H9 (cell line): ENCODE measurements at regions not wholly inside any gene's neighbourhood (a gene's known extent, or its start where the extent isn't known, plus 50 kb on each side); places are given as distances from the start of the nearest gene placed in this dataset.

Experiments
- DNase-seq: peaks from one replicate; pipeline ENCODE4 v3.0.0-alpha.2; 2017
- H2AFZ ChIP-seq: one replicate; pipeline ENCODE4 v1.6.1; 2013; ENCODE audit warnings: mild to moderate bottlenecking, low read length, control low read depth, moderate library complexity
- H2AK5ac ChIP-seq: 2 replicates; pipeline ENCODE4 v1.6.1; 2013; ENCODE audit warnings: low read length, control low read depth, mixed read lengths; ENCODE audit not compliant: insufficient read length
- H2BK120ac ChIP-seq: one replicate; pipeline ENCODE4 v1.6.1; 2013; ENCODE audit warnings: low read depth, mild to moderate bottlenecking, low read length, control low read depth, inconsistent platforms; ENCODE audit not compliant: poor library complexity, severe bottlenecking
- H2BK12ac ChIP-seq: 2 replicates; pipeline ENCODE4 v1.6.1; 2013; ENCODE audit warnings: low read length, control low read depth, mixed read lengths, low read depth; ENCODE audit not compliant: insufficient read length
- H2BK15ac ChIP-seq: 2 replicates; pipeline ENCODE4 v1.6.1; 2013; ENCODE audit warnings: low read depth, low read length, control low read depth
- H2BK20ac ChIP-seq: one replicate; pipeline ENCODE4 v1.6.1; 2013; ENCODE audit warnings: low read depth, mild to moderate bottlenecking, low read length, control low read depth, inconsistent platforms; ENCODE audit not compliant: poor library complexity, severe bottlenecking
- H2BK5ac ChIP-seq: 2 replicates; pipeline ENCODE4 v1.6.1; 2013; ENCODE audit warnings: low read length, control low read depth, mixed read lengths; ENCODE audit not compliant: insufficient read length
- H3K14ac ChIP-seq: 2 replicates; pipeline ENCODE4 v1.6.1; 2013; ENCODE audit warnings: low read length, control low read depth; ENCODE audit not compliant: insufficient read depth
- H3K18ac ChIP-seq: 2 replicates; pipeline ENCODE4 v1.6.1; 2013; ENCODE audit warnings: low read depth, mild to moderate bottlenecking, mixed read lengths, low read length, control low read depth; ENCODE audit not compliant: insufficient read length
- H3K23ac ChIP-seq: 2 replicates; pipeline ENCODE4 v1.6.1; 2013; ENCODE audit warnings: low read length, control low read depth, mixed read lengths, low read depth; ENCODE audit not compliant: insufficient read length
- H3K23me2 ChIP-seq: 2 replicates; pipeline ENCODE4 v1.6.1; 2013; ENCODE audit warnings: low read depth, mild to moderate bottlenecking, mixed read lengths, low read length, control low read depth; ENCODE audit not compliant: insufficient read length, poor library complexity, severe bottlenecking
- H3K27ac ChIP-seq: 2 replicates; pipeline ENCODE4 v1.5.1; 2013; ENCODE audit warnings: low read length, control low read depth, mixed read lengths, low read depth; ENCODE audit not compliant: insufficient read length
- H3K27me3 ChIP-seq: 2 replicates; pipeline ENCODE4 v1.6.1; 2013; ENCODE audit warnings: low read length, control low read depth, inconsistent platforms; ENCODE audit not compliant: insufficient read depth
- H3K4ac ChIP-seq: 2 replicates; pipeline ENCODE4 v1.6.1; 2013; ENCODE audit warnings: low read depth, mild to moderate bottlenecking, control low read depth, inconsistent platforms, low read length, moderate library complexity
- H3K4me1 ChIP-seq: 2 replicates; pipeline ENCODE4 v1.6.1; 2013; ENCODE audit warnings: low read length, control low read depth, inconsistent platforms; ENCODE audit not compliant: insufficient read depth
- H3K4me2 ChIP-seq: 2 replicates; pipeline ENCODE4 v1.6.1; 2013; ENCODE audit warnings: low read length, control low read depth, mixed read lengths; ENCODE audit not compliant: insufficient read length, insufficient read depth
- H3K56ac ChIP-seq: 2 replicates; pipeline ENCODE4 v1.6.1; 2013; ENCODE audit warnings: low read depth, mild to moderate bottlenecking, mixed read lengths, low read length, control low read depth; ENCODE audit not compliant: insufficient read length
- H3K79me1 ChIP-seq: 2 replicates; pipeline ENCODE4 v1.6.1; 2013; ENCODE audit warnings: low read depth, mild to moderate bottlenecking, moderate library complexity, low read length, control low read depth, inconsistent platforms; ENCODE audit not compliant: insufficient read depth, poor library complexity, severe bottlenecking
- H3K79me2 ChIP-seq: 2 replicates; pipeline ENCODE4 v1.6.1; 2013; ENCODE audit warnings: low read length, control low read depth, inconsistent platforms; ENCODE audit not compliant: insufficient read depth
- H3K9ac ChIP-seq: 2 replicates; pipeline ENCODE4 v1.6.1; 2013; ENCODE audit warnings: low read length, control low read depth, mixed read lengths; ENCODE audit not compliant: insufficient read length; ENCODE audit errors: extremely low read depth
- H3K9me3 ChIP-seq: one replicate; pipeline ENCODE4 v1.6.1; 2013; ENCODE audit warnings: low read depth, low read length, inconsistent platforms; ENCODE audit not compliant: control insufficient read depth
- H3T11ph ChIP-seq: one replicate; pipeline ENCODE4 v1.6.1; 2013; ENCODE audit warnings: mild to moderate bottlenecking, low read length, control low read depth, inconsistent platforms
- H4K20me1 ChIP-seq: one replicate; pipeline ENCODE4 v1.6.1; 2013; ENCODE audit not compliant: control insufficient read depth, insufficient read length, insufficient read depth
- H4K5ac ChIP-seq: 2 replicates; pipeline ENCODE4 v1.6.1; 2013; ENCODE audit warnings: low read depth, mild to moderate bottlenecking, mixed read lengths, low read length, control low read depth; ENCODE audit not compliant: insufficient read length
- H4K8ac ChIP-seq: replicated peaks from 2 replicates; pipeline ENCODE4 v1.6.1; 2013; ENCODE audit warnings: low read length, control low read depth, mixed read lengths, low read depth; ENCODE audit not compliant: insufficient read length
- H4K91ac ChIP-seq: 2 replicates; pipeline ENCODE4 v1.6.1; 2013; ENCODE audit warnings: low read depth, mild to moderate bottlenecking, moderate library complexity, mixed read lengths, low read length, control low read depth; ENCODE audit not compliant: insufficient read length
- H3K27ac Mint-ChIP-seq, 3 experiments: 2 replicates in 2 of 3; 3 replicates in 1 of 3; pipeline ENCODE4 v1.8.0; 2020 to 2021; ENCODE audit warnings: mixed read lengths in 3 of 3, mild to moderate bottlenecking in 1 of 3, moderate library complexity in 1 of 3
- H3K27me3 Mint-ChIP-seq: 2 replicates; pipeline ENCODE4 v1.8.0; 2021; ENCODE audit warnings: low read depth, mild to moderate bottlenecking, moderate library complexity, mixed read lengths
- H3K36me3 Mint-ChIP-seq, 3 experiments: 2 replicates in 2 of 3; 3 replicates in 1 of 3; pipeline ENCODE4 v1.8.0; 2020 to 2021; ENCODE audit warnings: low read depth in 3 of 3, mixed read lengths in 3 of 3; ENCODE audit not compliant: insufficient read depth in 1 of 3
- H3K4me1 Mint-ChIP-seq, 2 experiments: 2 replicates each; pipeline ENCODE4 v1.8.0; 2020; ENCODE audit warnings: mixed read lengths in 2 of 2
- H3K4me3 Mint-ChIP-seq, 2 experiments: 2 replicates in 1 of 2; 3 replicates in 1 of 2; pipeline ENCODE4 v1.8.0; 2020 to 2021; ENCODE audit warnings: mild to moderate bottlenecking in 2 of 2, mixed read lengths in 2 of 2, moderate library complexity in 1 of 2
- H3K9me3 Mint-ChIP-seq, 2 experiments: 2 replicates in 1 of 2; 3 replicates in 1 of 2; pipeline ENCODE4 v1.8.0; 2020; ENCODE audit warnings: mild to moderate bottlenecking in 2 of 2, mixed read lengths in 2 of 2, moderate library complexity in 1 of 2
- WGBS: extraction: QIAGEN DNeasy Blood & Tissue Kit; methylation state at CpG from one replicate; pipeline ENCODE4 v1.1.7; 2013; ENCODE audit warnings: missing lambda C conversion rate, low lambda C conversion rate, mixed read lengths; ENCODE audit not compliant: insufficient read length; ENCODE audit errors: extremely low coverage; 5-methylcytosine and 5-hydroxymethylcytosine counted together
- TF ChIP-seq, protein P1 (sequence below): fragments of 200-600 bp; sonication (generic); conservative IDR thresholded peaks from 3 replicates; pipeline ENCODE4 v1.8.0; 2021; ENCODE audit warnings: antibody characterized with exemption, mild to moderate bottlenecking

DNA sequence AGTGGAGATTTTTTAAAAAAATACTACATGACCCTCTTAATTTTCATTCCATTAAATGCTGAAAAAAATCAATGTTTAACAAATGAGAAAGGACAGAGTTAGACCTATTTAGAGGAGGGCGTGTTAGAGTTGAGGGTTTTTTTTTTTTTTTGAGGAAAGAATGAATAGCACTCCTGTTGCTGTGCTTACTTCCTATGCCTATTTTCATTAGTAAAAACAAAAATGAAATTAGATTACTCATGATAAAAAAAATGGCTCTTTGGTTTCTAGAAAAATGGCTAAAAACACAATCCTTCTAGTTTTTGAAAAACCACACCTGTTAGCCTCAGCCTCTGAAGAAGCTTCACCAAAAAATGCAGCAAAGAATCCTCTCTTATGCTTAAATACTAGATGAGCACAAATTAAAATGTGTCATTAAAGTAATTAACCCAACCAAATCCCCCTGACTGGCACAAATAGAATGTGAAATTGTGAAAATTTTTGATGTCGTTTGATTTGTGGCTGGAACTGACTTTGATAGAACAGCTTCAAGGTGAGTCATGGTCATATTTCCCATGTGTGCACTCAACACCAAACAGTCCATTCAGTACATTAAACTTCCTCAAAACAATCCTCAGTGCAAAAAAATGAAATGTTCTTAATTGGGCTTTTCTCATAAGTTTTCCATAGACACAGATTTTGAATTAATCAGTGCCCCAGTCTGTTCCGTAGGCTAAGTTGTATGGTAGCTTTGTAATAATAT lies 98.0 kb downstream of the MACIR start:
- Mint-ChIP-seq H3K27me3 (no peaks in the 10 kb centered on the region), H3K9me3 (no peaks in the 10 kb centered on the region), H3K4me1 (no peaks in the 10 kb centered on the region), H3K27ac (no peak overlapping the region), H3K36me3 (no peaks in the 10 kb centered on the region), H3K4me3 (no peak overlapping the region)
- H2BK120ac ChIP-seq: no peak overlapping the region
- H2BK12ac ChIP-seq: no peak overlapping the region
- H3K79me1 ChIP-seq: no peaks in the 10 kb centered on the region
- H2AK5ac ChIP-seq: no peak overlapping the region
- no peak overlapping the region for H2BK15ac ChIP-seq
- H4K5ac ChIP-seq: no peak overlapping the region
- H3K4me1 ChIP-seq: no peaks in the 10 kb centered on the region
- H2AFZ ChIP-seq: no peak overlapping the region
- no peaks in the 10 kb centered on the region for H4K20me1 ChIP-seq
- no peak overlapping the region for H3K23ac ChIP-seq
- H3K14ac ChIP-seq: no peak overlapping the region
- H3K18ac ChIP-seq: no peak overlapping the region
- H4K8ac ChIP-seq: no peak overlapping the region
- H3K9me3 ChIP-seq: no peaks in the 10 kb centered on the region
- no peaks in the 10 kb centered on the region for H3K23me2 ChIP-seq
- no peak overlapping the region for H3T11ph ChIP-seq
- no peaks in the 10 kb centered on the region for H3K79me2 ChIP-seq
- DNase-seq: no peak
- WGBS: no CpG with 5 or more reads among the region's 3 CpGs
- no peak overlapping the region for H2BK5ac ChIP-seq
- TF ChIP-seq, protein P1, sequence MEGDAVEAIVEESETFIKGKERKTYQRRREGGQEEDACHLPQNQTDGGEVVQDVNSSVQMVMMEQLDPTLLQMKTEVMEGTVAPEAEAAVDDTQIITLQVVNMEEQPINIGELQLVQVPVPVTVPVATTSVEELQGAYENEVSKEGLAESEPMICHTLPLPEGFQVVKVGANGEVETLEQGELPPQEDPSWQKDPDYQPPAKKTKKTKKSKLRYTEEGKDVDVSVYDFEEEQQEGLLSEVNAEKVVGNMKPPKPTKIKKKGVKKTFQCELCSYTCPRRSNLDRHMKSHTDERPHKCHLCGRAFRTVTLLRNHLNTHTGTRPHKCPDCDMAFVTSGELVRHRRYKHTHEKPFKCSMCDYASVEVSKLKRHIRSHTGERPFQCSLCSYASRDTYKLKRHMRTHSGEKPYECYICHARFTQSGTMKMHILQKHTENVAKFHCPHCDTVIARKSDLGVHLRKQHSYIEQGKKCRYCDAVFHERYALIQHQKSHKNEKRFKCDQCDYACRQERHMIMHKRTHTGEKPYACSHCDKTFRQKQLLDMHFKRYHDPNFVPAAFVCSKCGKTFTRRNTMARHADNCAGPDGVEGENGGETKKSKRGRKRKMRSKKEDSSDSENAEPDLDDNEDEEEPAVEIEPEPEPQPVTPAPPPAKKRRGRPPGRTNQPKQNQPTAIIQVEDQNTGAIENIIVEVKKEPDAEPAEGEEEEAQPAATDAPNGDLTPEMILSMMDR: no peak
- no peak overlapping the region for H3K4ac ChIP-seq
- no peaks in the 10 kb centered on the region for H3K27me3 ChIP-seq
- H3K27ac ChIP-seq: no peak overlapping the region
- H4K91ac ChIP-seq: no peak overlapping the region
- H2BK20ac ChIP-seq: no peak overlapping the region
- no peak overlapping the region for H3K9ac ChIP-seq
- no peak overlapping the region for H3K4me2 ChIP-seq
- H3K56ac ChIP-seq: no peak overlapping the region
